ENCODE measurements at regions not wholly inside any gene's neighbourhood (a gene's known extent, or its start where the extent isn't known, plus 50 kb on each side); places are given as distances from the start of the nearest gene placed in this dataset.

GRCh38 chr5:4011943-4012342 lies 416.3 kb downstream of the IRX1 start:
- TF ChIP-seq, protein P1, sequence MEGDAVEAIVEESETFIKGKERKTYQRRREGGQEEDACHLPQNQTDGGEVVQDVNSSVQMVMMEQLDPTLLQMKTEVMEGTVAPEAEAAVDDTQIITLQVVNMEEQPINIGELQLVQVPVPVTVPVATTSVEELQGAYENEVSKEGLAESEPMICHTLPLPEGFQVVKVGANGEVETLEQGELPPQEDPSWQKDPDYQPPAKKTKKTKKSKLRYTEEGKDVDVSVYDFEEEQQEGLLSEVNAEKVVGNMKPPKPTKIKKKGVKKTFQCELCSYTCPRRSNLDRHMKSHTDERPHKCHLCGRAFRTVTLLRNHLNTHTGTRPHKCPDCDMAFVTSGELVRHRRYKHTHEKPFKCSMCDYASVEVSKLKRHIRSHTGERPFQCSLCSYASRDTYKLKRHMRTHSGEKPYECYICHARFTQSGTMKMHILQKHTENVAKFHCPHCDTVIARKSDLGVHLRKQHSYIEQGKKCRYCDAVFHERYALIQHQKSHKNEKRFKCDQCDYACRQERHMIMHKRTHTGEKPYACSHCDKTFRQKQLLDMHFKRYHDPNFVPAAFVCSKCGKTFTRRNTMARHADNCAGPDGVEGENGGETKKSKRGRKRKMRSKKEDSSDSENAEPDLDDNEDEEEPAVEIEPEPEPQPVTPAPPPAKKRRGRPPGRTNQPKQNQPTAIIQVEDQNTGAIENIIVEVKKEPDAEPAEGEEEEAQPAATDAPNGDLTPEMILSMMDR (IDR thresholded peaks at IDR 0.05): no peak
- TF ChIP-seq EP300 (IDR thresholded peaks at IDR 0.05): no peak
